ENCODE measurements at regions not wholly inside any gene's neighbourhood (a gene's known extent, or its start where the extent isn't known, plus 50 kb on each side); places are given as distances from the start of the nearest gene placed in this dataset.

- no peaks in the 10 kb centered on the region for H3K36me3 ChIP-seq (ENCODE audit: control insufficient read depth, insufficient read depth, low read length)
Measured at GRCh38 chr4:184575306-184575705, 73.9 kb downstream of the CASP3 start.

GRCh38 chr4:184574861-184575260, 74.4 kb downstream of the CASP3 start:
- Histone ChIP-seq H3K27me3 (ENCODE audit: control insufficient read depth, insufficient read depth, low read length) (no peaks in the 10 kb centered on the region), H3K9ac (ENCODE audit: low read length) (no peak overlapping the region), H3K9me3 (ENCODE audit: control insufficient read depth, low read length) (no peaks in the 10 kb centered on the region), H3K36me3 (ENCODE audit: control insufficient read depth, insufficient read depth, low read length) (no peaks in the 10 kb centered on the region), H3K4me3 (ENCODE audit: low read length) (no peak overlapping the region), H3K4me1 (ENCODE audit: control insufficient read depth, insufficient read depth, low read length) (no peaks in the 10 kb centered on the region)

More at GRCh38 chr4:184575306-184575705, 73.9 kb downstream of the CASP3 start:
- Histone ChIP-seq H3K4me3 (ENCODE audit: low read length) (no peak overlapping the region), H3K27me3 (ENCODE audit: control insufficient read depth, insufficient read depth, low read length) (no peaks in the 10 kb centered on the region), H3K4me1 (ENCODE audit: control insufficient read depth, insufficient read depth, low read length) (no peaks in the 10 kb centered on the region), H3K9me3 (ENCODE audit: control insufficient read depth, low read length) (no peaks in the 10 kb centered on the region), H3K9ac (ENCODE audit: low read length) (no peak overlapping the region)

GRCh38 chr4:184573701-184574100, 75.5 kb downstream of the CASP3 start:
- Histone ChIP-seq H3K27me3 (ENCODE audit: control insufficient read depth, insufficient read depth, low read length) (no peaks in the 10 kb centered on the region), H3K9ac (ENCODE audit: low read length) (no peak overlapping the region), H3K4me3 (ENCODE audit: low read length) (no peak overlapping the region), H3K9me3 (ENCODE audit: control insufficient read depth, low read length) (no peaks in the 10 kb centered on the region), H3K4me1 (ENCODE audit: control insufficient read depth, insufficient read depth, low read length) (no peaks in the 10 kb centered on the region), H3K36me3 (ENCODE audit: control insufficient read depth, insufficient read depth, low read length) (no peaks in the 10 kb centered on the region)

GRCh38 chr4:184568770-184569169, 80.5 kb downstream of the CASP3 start:
- Histone ChIP-seq H3K36me3 (ENCODE audit: control insufficient read depth, insufficient read depth, low read length) (no peaks in the 10 kb centered on the region), H3K4me1 (ENCODE audit: control insufficient read depth, insufficient read depth, low read length) (no peaks in the 10 kb centered on the region), H3K4me3 (ENCODE audit: low read length) (no peak overlapping the region), H3K27me3 (ENCODE audit: control insufficient read depth, insufficient read depth, low read length) (no peaks in the 10 kb centered on the region), H3K9ac (ENCODE audit: low read length) (no peak overlapping the region), H3K9me3 (ENCODE audit: control insufficient read depth, low read length) (no peaks in the 10 kb centered on the region)

- Histone ChIP-seq H3K4me1 (ENCODE audit: control insufficient read depth, insufficient read depth, low read length) (no peaks in the 10 kb centered on the region), H3K27me3 (ENCODE audit: control insufficient read depth, insufficient read depth, low read length) (no peaks in the 10 kb centered on the region), H3K9me3 (ENCODE audit: control insufficient read depth, low read length) (no peaks in the 10 kb centered on the region), H3K9ac (ENCODE audit: low read length) (no peak overlapping the region), H3K36me3 (ENCODE audit: control insufficient read depth, insufficient read depth, low read length) (no peaks in the 10 kb centered on the region), H3K4me3 (ENCODE audit: low read length) (no peak overlapping the region)
Measured at GRCh38 chr4:184563621-184564020, 85.6 kb downstream of the CASP3 start.

GRCh38 chr4:184558996-184559395, 84.6 kb upstream of the IRF2 start:
- no peaks in the 10 kb centered on the region for H3K36me3 ChIP-seq (ENCODE audit: control insufficient read depth, insufficient read depth, low read length)
- no peak overlapping the region for H3K9ac ChIP-seq (ENCODE audit: low read length)
- peaks cover 16% of the 10 kb centered on the region for H3K4me1 ChIP-seq (ENCODE audit: control insufficient read depth, insufficient read depth, low read length)
- no peaks in the 10 kb centered on the region for H3K9me3 ChIP-seq (ENCODE audit: control insufficient read depth, low read length)
- H3K27me3 ChIP-seq (ENCODE audit: control insufficient read depth, insufficient read depth, low read length), result no peaks in the 10 kb centered on the region
- no peak overlapping the region for H3K4me3 ChIP-seq (ENCODE audit: low read length)

GRCh38 chr4:184553891-184554290, 79.5 kb upstream of the IRF2 start:
- H3K27me3 ChIP-seq (ENCODE audit: control insufficient read depth, insufficient read depth, low read length), result no peaks in the 10 kb centered on the region
- H3K9ac ChIP-seq (ENCODE audit: low read length), result no peak overlapping the region
- H3K36me3 ChIP-seq (ENCODE audit: control insufficient read depth, insufficient read depth, low read length), result no peaks in the 10 kb centered on the region
- no peaks in the 10 kb centered on the region for H3K9me3 ChIP-seq (ENCODE audit: control insufficient read depth, low read length)
- peaks cover 17% of the 10 kb centered on the region for H3K4me1 ChIP-seq (ENCODE audit: control insufficient read depth, insufficient read depth, low read length)
- H3K4me3 ChIP-seq (ENCODE audit: low read length), result no peak overlapping the region

GRCh38 chr4:184550476-184550875, 76.1 kb upstream of the IRF2 start:
- H3K36me3 ChIP-seq (ENCODE audit: control insufficient read depth, insufficient read depth, low read length), result no peaks in the 10 kb centered on the region
- peaks cover 22% of the 10 kb centered on the region for H3K4me1 ChIP-seq (ENCODE audit: control insufficient read depth, insufficient read depth, low read length)
- no peaks in the 10 kb centered on the region for H3K9me3 ChIP-seq (ENCODE audit: control insufficient read depth, low read length)
- no peak overlapping the region for H3K4me3 ChIP-seq (ENCODE audit: low read length)
- H3K27me3 ChIP-seq (ENCODE audit: control insufficient read depth, insufficient read depth, low read length), result no peaks in the 10 kb centered on the region
- no peak overlapping the region for H3K9ac ChIP-seq (ENCODE audit: low read length)

GRCh38 chr4:184548648-184549341, 74.4 kb upstream of the IRF2 start:
- Histone ChIP-seq H3K4me3 (ENCODE audit: low read length) (no peak overlapping the region), H3K4me1 (ENCODE audit: control insufficient read depth, insufficient read depth, low read length) (peaks cover 10% of the 10 kb centered on the region), H3K9ac (ENCODE audit: low read length) (no peak overlapping the region), H3K9me3 (ENCODE audit: control insufficient read depth, low read length) (no peaks in the 10 kb centered on the region), H3K36me3 (ENCODE audit: control insufficient read depth, insufficient read depth, low read length) (no peaks in the 10 kb centered on the region), H3K27me3 (ENCODE audit: control insufficient read depth, insufficient read depth, low read length) (no peaks in the 10 kb centered on the region)

GRCh38 chr4:184548316-184548647, 73.9 kb upstream of the IRF2 start:
- H3K4me3 ChIP-seq (ENCODE audit: low read length), result no peak overlapping the region
- peaks cover 10% of the 10 kb centered on the region for H3K4me1 ChIP-seq (ENCODE audit: control insufficient read depth, insufficient read depth, low read length)
- no peaks in the 10 kb centered on the region for H3K9me3 ChIP-seq (ENCODE audit: control insufficient read depth, low read length)
- no peak overlapping the region for H3K9ac ChIP-seq (ENCODE audit: low read length)
- H3K36me3 ChIP-seq (ENCODE audit: control insufficient read depth, insufficient read depth, low read length), result no peaks in the 10 kb centered on the region
- H3K27me3 ChIP-seq (ENCODE audit: control insufficient read depth, insufficient read depth, low read length), result no peaks in the 10 kb centered on the region

- Histone ChIP-seq H3K9me3 (ENCODE audit: control insufficient read depth, low read length) (no peaks in the 10 kb centered on the region), H3K36me3 (ENCODE audit: control insufficient read depth, insufficient read depth, low read length) (no peaks in the 10 kb centered on the region), H3K9ac (ENCODE audit: low read length) (no peak overlapping the region), H3K4me1 (ENCODE audit: control insufficient read depth, insufficient read depth, low read length) (peaks cover 10% of the 10 kb centered on the region), H3K4me3 (ENCODE audit: low read length) (no peak overlapping the region), H3K27me3 (ENCODE audit: control insufficient read depth, insufficient read depth, low read length) (no peaks in the 10 kb centered on the region)
Measured at GRCh38 chr4:184544788-184545409, 70.5 kb upstream of the IRF2 start.

- H3K9me3 ChIP-seq (ENCODE audit: control insufficient read depth, low read length), result no peaks in the 10 kb centered on the region
- H3K9ac ChIP-seq (ENCODE audit: low read length), result no peak overlapping the region
- H3K4me1 ChIP-seq (ENCODE audit: control insufficient read depth, insufficient read depth, low read length), result peaks cover 1% of the 10 kb centered on the region
- no peaks in the 10 kb centered on the region for H3K36me3 ChIP-seq (ENCODE audit: control insufficient read depth, insufficient read depth, low read length)
- no peak overlapping the region for H3K4me3 ChIP-seq (ENCODE audit: low read length)
- H3K27me3 ChIP-seq (ENCODE audit: control insufficient read depth, insufficient read depth, low read length), result no peaks in the 10 kb centered on the region
Measured at GRCh38 chr4:184541907-184542306, 67.6 kb upstream of the IRF2 start.
